PC-3 (cell line): ENCODE measurements at regions not wholly inside any gene's neighbourhood (a gene's known extent, or its start where the extent isn't known, plus 50 kb on each side); places are given as distances from the start of the nearest gene placed in this dataset.
A peak's percentile ranks its signal among the peaks of the same experiment; 100 is the strongest.

Experiments
- ATAC-seq: fragments of 200-7000 bp; cut with Tn5 transposase; 2 replicates; pipeline ENCODE4 v1.9.1; 2020; ENCODE audit warnings: mild to moderate bottlenecking, moderate library complexity
- BruUV-seq: library from RNA; stranded (reverse); fragments of 400-500 nt; replicated peaks from 2 replicates; lab custom pipeline; 2021; lab: Mats Ljungman, UMichigan
- CTCF ChIA-PET: fragments of 300-600 bp; sonication (Branson Sonifier 250); formaldehyde crosslinking; loops from one replicate; lab custom pipeline; 2022; ENCODE audit warnings: antibody characterized with exemption; lab: Charles Lee
- POLR2A ChIA-PET: fragments of 300-600 bp; sonication (Branson Sonifier 250); formaldehyde crosslinking; loops from one replicate; lab custom pipeline; 2022; ENCODE audit warnings: antibody characterized with exemption; ENCODE audit not compliant: unreplicated experiment; lab: Charles Lee
- DNase-seq: peaks from one replicate; pipeline ENCODE4 v3.0.0-alpha.2; 2015
- H2AFZ ChIP-seq: fragments of 300-600 bp; sonication (generic); 2 replicates; pipeline ENCODE4 v1.6.0; 2016; ENCODE audit warnings: antibody characterized with exemption, low read length
- H3F3A ChIP-seq: fragments of 300-600 bp; sonication (generic); one replicate; pipeline ENCODE4 v1.6.0; 2017; ENCODE audit warnings: antibody characterized with exemption, low read length, control low read depth, mild to moderate bottlenecking; ENCODE audit not compliant: unreplicated experiment
- H3K27ac ChIP-seq: fragments of 300-600 bp; sonication (generic); 2 replicates; pipeline ENCODE4 v1.5.1; 2016; ENCODE audit warnings: mild to moderate bottlenecking, low read length
- H3K27me3 ChIP-seq: fragments of 300-600 bp; sonication (generic); 2 replicates; pipeline ENCODE4 v1.6.1; 2016; ENCODE audit warnings: low read length, mixed read lengths
- H3K36me3 ChIP-seq: fragments of 300-600 bp; sonication (generic); 2 replicates; pipeline ENCODE4 v1.6.1; 2016; ENCODE audit warnings: low read depth, mixed run types, low read length, mixed read lengths
- H3K4me1 ChIP-seq: fragments of 300-600 bp; sonication (generic); 2 replicates; pipeline ENCODE4 v1.5.1; 2016; ENCODE audit warnings: low read length; ENCODE audit not compliant: insufficient read depth
- H3K4me2 ChIP-seq: fragments of 300-600 bp; sonication (generic); 2 replicates; pipeline ENCODE4 v1.6.0; 2016; ENCODE audit warnings: low read length
- H3K4me3 ChIP-seq: fragments of 300-600 bp; sonication (generic); 2 replicates; pipeline ENCODE4 v1.5.1; 2016; ENCODE audit warnings: mild to moderate bottlenecking, low read length, mixed read lengths
- H3K79me2 ChIP-seq: fragments of 300-600 bp; sonication (generic); 2 replicates; pipeline ENCODE4 v1.6.1; 2017; ENCODE audit warnings: low read length, mixed read lengths
- H3K9ac ChIP-seq: fragments of 300-600 bp; sonication (generic); 2 replicates; pipeline ENCODE4 v1.6.0; 2016; ENCODE audit warnings: mild to moderate bottlenecking, low read length
- H3K9me2 ChIP-seq: fragments of 300-600 bp; sonication (generic); replicated peaks from 2 replicates; pipeline ENCODE4 v1.6.1; 2016; ENCODE audit warnings: mixed run types, low read length, mixed read lengths
- H3K9me3 ChIP-seq: fragments of 300-600 bp; sonication (generic); 2 replicates; pipeline ENCODE4 v1.6.1; 2016; ENCODE audit warnings: low read length, mixed read lengths
- H4K20me1 ChIP-seq: fragments of 300-600 bp; sonication (generic); 2 replicates; pipeline ENCODE4 v1.6.1; 2016; ENCODE audit warnings: low read length, mixed read lengths
- EZH2 ChIP-seq: fragments of 300-600 bp; sonication (generic); IDR thresholded peaks from one replicate; pipeline ENCODE4 v1.6.1; 2017; ENCODE audit warnings: antibody characterized with exemption, mild to moderate bottlenecking, low read length; ENCODE audit not compliant: unreplicated experiment
- EZH2phosphoT487 ChIP-seq: fragments of 300-600 bp; sonication (generic); IDR thresholded peaks from 2 replicates; pipeline ENCODE4 v1.6.1; 2018; ENCODE audit warnings: mild to moderate bottlenecking, antibody characterized with exemption, low read length, borderline replicate concordance
- intact Hi-C: fragments of 100-400 bp; cut with micrococcal nuclease; formaldehyde crosslinking; loops from 2 replicates; pipeline ENCODE4 v1.9.0; 2023
- TF ChIP-seq, protein P1 (sequence below): fragments of 300-600 bp; sonication (generic); conservative IDR thresholded peaks from 2 replicates; pipeline ENCODE4 v1.5.1; 2017; ENCODE audit warnings: antibody characterized with exemption, low read depth, mild to moderate bottlenecking, low read length

DNA sequence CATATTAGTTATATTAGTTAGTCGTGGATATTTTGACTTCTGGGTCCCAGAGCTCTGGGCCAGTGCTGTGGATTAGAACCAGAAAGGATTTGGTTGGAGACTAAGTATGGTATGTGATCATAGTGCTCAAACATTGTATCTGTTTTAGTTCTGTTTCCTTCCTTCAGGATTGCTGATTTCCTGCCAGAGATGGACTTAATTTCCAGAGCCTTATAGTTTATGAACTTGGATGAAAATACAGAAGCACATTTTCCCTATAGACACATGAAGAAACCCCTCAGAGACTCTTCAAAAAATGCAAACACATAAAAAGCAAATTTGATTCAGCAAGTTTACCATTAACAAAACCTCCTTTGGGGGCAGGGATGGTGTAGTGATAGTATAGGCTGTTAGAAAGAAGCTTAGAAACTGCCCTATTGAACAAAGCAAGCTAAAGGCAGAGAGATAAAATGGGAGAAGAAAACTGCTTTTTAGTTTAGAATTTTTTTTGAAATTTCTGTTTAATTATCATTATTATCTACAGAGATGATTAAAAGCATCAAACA is 88.7 kb upstream of the EFEMP1 start:
- intact Hi-C loops, result loop anchor here (5.0 kb wide), 1 partner anchor 120 kb away; no protein-coding TSS in a partner anchor
- no peak for TF ChIP-seq EZH2
- TF ChIP-seq, protein P1, sequence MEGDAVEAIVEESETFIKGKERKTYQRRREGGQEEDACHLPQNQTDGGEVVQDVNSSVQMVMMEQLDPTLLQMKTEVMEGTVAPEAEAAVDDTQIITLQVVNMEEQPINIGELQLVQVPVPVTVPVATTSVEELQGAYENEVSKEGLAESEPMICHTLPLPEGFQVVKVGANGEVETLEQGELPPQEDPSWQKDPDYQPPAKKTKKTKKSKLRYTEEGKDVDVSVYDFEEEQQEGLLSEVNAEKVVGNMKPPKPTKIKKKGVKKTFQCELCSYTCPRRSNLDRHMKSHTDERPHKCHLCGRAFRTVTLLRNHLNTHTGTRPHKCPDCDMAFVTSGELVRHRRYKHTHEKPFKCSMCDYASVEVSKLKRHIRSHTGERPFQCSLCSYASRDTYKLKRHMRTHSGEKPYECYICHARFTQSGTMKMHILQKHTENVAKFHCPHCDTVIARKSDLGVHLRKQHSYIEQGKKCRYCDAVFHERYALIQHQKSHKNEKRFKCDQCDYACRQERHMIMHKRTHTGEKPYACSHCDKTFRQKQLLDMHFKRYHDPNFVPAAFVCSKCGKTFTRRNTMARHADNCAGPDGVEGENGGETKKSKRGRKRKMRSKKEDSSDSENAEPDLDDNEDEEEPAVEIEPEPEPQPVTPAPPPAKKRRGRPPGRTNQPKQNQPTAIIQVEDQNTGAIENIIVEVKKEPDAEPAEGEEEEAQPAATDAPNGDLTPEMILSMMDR, result no peak
- TF ChIP-seq EZH2phosphoT487, result no peak
- H4K20me1 ChIP-seq, result no peaks in the 10 kb centered on the region
- H3K4me2 ChIP-seq, result no peak overlapping the region
- H3K9me3 ChIP-seq, result no peaks in the 10 kb centered on the region
- H3K27me3 ChIP-seq, result no peaks in the 10 kb centered on the region
- H2AFZ ChIP-seq, result no peak overlapping the region
- DNase-seq, result no peak
- no TSS peak for BruUV-seq
- no peak for ATAC-seq
- no peaks in the 10 kb centered on the region for H3K36me3 ChIP-seq
- no peaks in the 10 kb centered on the region for H3F3A ChIP-seq
- no peaks in the 10 kb centered on the region for H3K79me2 ChIP-seq
- H3K9me2 ChIP-seq, result no peaks in the 10 kb centered on the region
- H3K4me3 ChIP-seq, result no peak overlapping the region
- peaks cover 10% of the 10 kb centered on the region; the same call in 1 of the 2 replicates for H3K4me1 ChIP-seq
- CTCF ChIA-PET, result no interaction called here
- no peak overlapping the region for H3K9ac ChIP-seq
- H3K27ac ChIP-seq, result no peak overlapping the region
- POLR2A ChIA-PET, result no interaction called here

DNA sequence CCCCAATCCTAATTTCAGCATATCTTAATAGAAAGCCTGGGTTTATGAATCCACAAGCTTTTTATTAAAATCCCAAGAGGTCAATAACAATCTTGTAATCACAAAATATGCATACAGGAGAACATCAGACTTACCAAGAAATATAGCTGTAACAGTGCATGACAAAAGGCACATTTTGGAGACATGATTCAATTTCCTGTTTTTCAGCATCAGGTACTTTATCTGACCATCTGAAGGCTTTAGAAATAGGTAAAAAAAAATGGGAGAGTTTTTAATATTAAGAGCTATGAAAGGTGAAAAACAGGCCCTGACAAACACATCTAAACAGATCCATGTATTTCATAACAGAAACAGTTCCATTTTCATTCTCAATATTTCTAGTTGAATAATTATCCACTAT is 89.9 kb upstream of the EFEMP1 start:
- no peaks in the 10 kb centered on the region for H3K9me2 ChIP-seq
- DNase-seq (no peak), ATAC-seq (no peak)
- CTCF ChIA-PET, result no interaction called here
- H3K9ac ChIP-seq, result no peak overlapping the region
- no peak overlapping the region for H3K4me2 ChIP-seq
- H3K4me1 ChIP-seq, result peaks cover 10% of the 10 kb centered on the region; the same call in 1 of the 2 replicates
- no peaks in the 10 kb centered on the region for H3K27me3 ChIP-seq
- H3K9me3 ChIP-seq, result no peaks in the 10 kb centered on the region
- BruUV-seq, result no TSS peak
- TF ChIP-seq EZH2, result no peak
- POLR2A ChIA-PET, result no interaction called here
- no peaks in the 10 kb centered on the region for H4K20me1 ChIP-seq
- H3F3A ChIP-seq, result no peaks in the 10 kb centered on the region
- no peaks in the 10 kb centered on the region for H3K79me2 ChIP-seq
- H3K36me3 ChIP-seq, result no peaks in the 10 kb centered on the region
- peak overlapping the region; percentile 38; the same call in 1 of the 2 replicates for H2AFZ ChIP-seq
- intact Hi-C loops, result loop anchor here (5.0 kb wide), 1 partner anchor 119 kb away; no protein-coding TSS in a partner anchor
- H3K27ac ChIP-seq, result no peak overlapping the region
- no peak overlapping the region for H3K4me3 ChIP-seq

DNA sequence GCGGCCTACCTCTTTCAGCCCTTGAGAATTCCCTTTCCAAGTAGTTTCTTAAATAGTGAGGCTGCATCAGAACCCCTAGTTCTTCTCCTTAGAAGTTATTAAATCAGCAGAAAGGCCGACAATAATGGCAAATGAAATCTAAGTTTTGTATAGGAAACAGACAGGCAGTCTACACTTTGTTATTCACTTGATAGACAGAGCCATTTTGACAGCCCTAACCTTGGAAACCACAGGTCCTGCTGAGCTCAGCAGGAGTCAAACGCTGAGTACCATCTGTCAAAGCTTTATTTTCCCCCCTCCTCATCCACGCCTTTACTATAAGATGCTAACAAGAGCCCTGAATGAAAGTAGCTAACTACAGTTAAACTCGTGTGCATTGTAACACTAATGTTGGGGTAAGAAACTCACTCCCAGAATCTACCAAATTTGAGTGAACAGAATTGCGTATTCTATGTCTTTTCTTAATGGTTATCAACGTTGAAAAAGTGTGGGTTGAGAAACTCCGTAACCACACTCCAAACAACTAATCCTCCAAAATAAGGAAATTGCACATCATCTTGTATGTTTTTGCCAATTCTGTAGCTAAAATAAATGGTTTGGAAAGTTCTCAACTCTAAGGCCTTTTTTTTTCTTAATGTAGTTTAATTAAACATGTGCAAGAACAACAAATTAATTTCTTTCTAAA is 90.6 kb upstream of the EFEMP1 start:
- H3K4me2 ChIP-seq, result no peak overlapping the region
- H3K9me3 ChIP-seq, result no peaks in the 10 kb centered on the region
- no peaks in the 10 kb centered on the region for H4K20me1 ChIP-seq
- H3K4me1 ChIP-seq, result peaks cover 4% of the 10 kb centered on the region; the same call in 1 of the 2 replicates
- DNase-seq, result no peak
- TF ChIP-seq, protein P1, result no peak
- H3K9ac ChIP-seq, result no peak overlapping the region
- POLR2A ChIA-PET, result no interaction called here
- H3K4me3 ChIP-seq, result no peak overlapping the region
- no peaks in the 10 kb centered on the region for H3F3A ChIP-seq
- H3K27ac ChIP-seq, result no peak overlapping the region
- no peaks in the 10 kb centered on the region for H3K79me2 ChIP-seq
- no peak for ATAC-seq
- CTCF ChIA-PET, result no interaction called here
- no peaks in the 10 kb centered on the region for H3K36me3 ChIP-seq
- peak overlapping the region; percentile 38; the same call in 1 of the 2 replicates for H2AFZ ChIP-seq
- BruUV-seq, result no TSS peak
- no peaks in the 10 kb centered on the region for H3K9me2 ChIP-seq
- intact Hi-C loops, result loop anchor here (5.0 kb wide), 1 partner anchor 118 kb away; no protein-coding TSS in a partner anchor
- H3K27me3 ChIP-seq, result no peaks in the 10 kb centered on the region
